Activated CD4-positive, alpha-beta T cell treated with anti-CD3 and anti-CD28 coated beads, Interleukin-10, Interleukin-2, amounts not matched to agents 100 ng/mL and 50 ng/mL, durations not matched to agents 16 hours and 8 hours (primary cell): ENCODE measurements at regions not wholly inside any gene's neighbourhood (a gene's known extent, or its start where the extent isn't known, plus 50 kb on each side); places are given as distances from the start of the nearest gene placed in this dataset.

ENCODE experiments used
- DNase-seq: peaks from one replicate; pipeline ENCODE4 v3.0.0-alpha.2; 2020

- DNase-seq, result no peak
Observed at GRCh38 chr13:27014406-27015359, 156.9 kb downstream of the USP12 start.

GRCh38 chr13:27012482-27013197, 159.0 kb downstream of the USP12 start:
- DNase-seq, result no peak

- DNase-seq, result no peak
Observed at GRCh38 chr13:27011661-27012060, 159.9 kb downstream of the USP12 start.

GRCh38 chr13:27008733-27009132, 162.9 kb downstream of the USP12 start:
- no peak for DNase-seq

- no peak for DNase-seq
Observed at GRCh38 chr13:27007166-27007565, 164.4 kb downstream of the USP12 start.

GRCh38 chr13:27006519-27007161, 165.0 kb downstream of the USP12 start:
- DNase-seq, result no peak

GRCh38 chr13:27005976-27006518, 165.6 kb downstream of the USP12 start:
- no peak for DNase-seq

GRCh38 chr13:27005556-27005955, 166.1 kb downstream of the USP12 start:
- no peak for DNase-seq

- no peak for DNase-seq
Observed at GRCh38 chr13:27004866-27005265, 166.7 kb downstream of the USP12 start.

- no peak for DNase-seq
Observed at GRCh38 chr13:27004326-27004725, 167.3 kb downstream of the USP12 start.

GRCh38 chr13:27001705-27002104, 169.9 kb downstream of the USP12 start:
- DNase-seq, result no peak

GRCh38 chr13:27000686-27001085, 170.9 kb downstream of the USP12 start:
- DNase-seq, result no peak

- no peak for DNase-seq
Observed at GRCh38 chr13:26999499-26999898, 172.1 kb downstream of the USP12 start.

GRCh38 chr13:26998292-26998691, 173.3 kb downstream of the USP12 start:
- DNase-seq, result no peak

GRCh38 chr13:26996965-26997752, 174.5 kb downstream of the USP12 start:
- peak; percentile 90 for DNase-seq

GRCh38 chr13:26995159-26995558, 176.5 kb downstream of the USP12 start:
- DNase-seq, result no peak

GRCh38 chr13:26993780-26994179, 177.8 kb downstream of the USP12 start:
- DNase-seq, result no peak

GRCh38 chr13:26992951-26993719, 178.5 kb downstream of the USP12 start:
- DNase-seq, result no peak

- DNase-seq, result no peak
Observed at GRCh38 chr13:26991508-26992181, 180.0 kb downstream of the USP12 start.

GRCh38 chr13:26989957-26990713, 181.5 kb downstream of the USP12 start:
- no peak for DNase-seq
